GM19035 (cell line): ENCODE measurements at regions not wholly inside any gene's neighbourhood (a gene's known extent, or its start where the extent isn't known, plus 50 kb on each side); places are given as distances from the start of the nearest gene placed in this dataset.
A peak's percentile ranks its signal among the peaks of the same experiment; 100 is the strongest.
"Not testable (repeated sequence)": the region's sequence is repeated elsewhere in the genome, so short reads cannot be mapped to it uniquely, and the experiment has no call there.

ENCODE experiments used
- ATAC-seq: cut with Tn5 transposase; IDR thresholded peaks from one replicate; pipeline ENCODE4 v1.9.1; 2021; ENCODE audit not compliant: unreplicated experiment

DNA sequence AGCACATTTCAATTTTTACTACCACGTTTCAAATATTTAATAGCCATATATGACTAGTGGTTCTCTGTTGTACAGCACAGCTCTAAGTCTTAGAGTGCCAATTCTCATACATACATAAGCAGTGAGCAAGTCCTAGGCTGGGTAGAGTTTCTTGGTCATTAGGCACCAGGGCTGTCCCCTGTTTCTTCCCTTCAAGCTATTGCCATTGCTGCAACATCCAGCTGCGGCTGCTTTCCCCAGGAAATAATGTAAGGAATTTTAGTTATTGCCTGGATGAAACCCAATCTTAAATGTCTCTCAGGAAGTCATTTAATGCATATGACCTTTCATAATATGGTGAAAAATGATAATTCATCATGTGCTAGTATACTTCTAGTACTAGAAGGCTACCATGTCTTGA, 74.1 kb upstream of the PPP3CA start:
- ATAC-seq: no peak

DNA sequence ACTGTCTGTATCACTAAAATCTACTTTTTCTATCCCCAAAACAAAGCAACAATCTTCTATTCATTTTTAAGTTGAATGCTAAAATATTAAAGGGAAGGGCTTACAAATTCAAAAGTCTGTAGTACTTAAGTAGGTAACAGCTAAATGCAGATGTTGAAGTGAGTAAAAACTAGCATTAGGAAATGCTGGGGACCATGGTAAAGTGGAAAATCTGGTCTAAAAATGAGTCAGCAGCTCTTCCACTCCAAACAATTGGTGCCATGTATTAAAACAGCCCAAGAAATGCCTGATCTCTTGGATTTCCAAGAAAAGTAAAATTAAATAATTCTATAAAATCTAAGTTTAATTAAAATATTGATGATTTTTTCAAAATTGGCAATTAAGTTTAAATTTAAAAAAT, 73.3 kb upstream of the PPP3CA start:
- ATAC-seq: no peak

DNA sequence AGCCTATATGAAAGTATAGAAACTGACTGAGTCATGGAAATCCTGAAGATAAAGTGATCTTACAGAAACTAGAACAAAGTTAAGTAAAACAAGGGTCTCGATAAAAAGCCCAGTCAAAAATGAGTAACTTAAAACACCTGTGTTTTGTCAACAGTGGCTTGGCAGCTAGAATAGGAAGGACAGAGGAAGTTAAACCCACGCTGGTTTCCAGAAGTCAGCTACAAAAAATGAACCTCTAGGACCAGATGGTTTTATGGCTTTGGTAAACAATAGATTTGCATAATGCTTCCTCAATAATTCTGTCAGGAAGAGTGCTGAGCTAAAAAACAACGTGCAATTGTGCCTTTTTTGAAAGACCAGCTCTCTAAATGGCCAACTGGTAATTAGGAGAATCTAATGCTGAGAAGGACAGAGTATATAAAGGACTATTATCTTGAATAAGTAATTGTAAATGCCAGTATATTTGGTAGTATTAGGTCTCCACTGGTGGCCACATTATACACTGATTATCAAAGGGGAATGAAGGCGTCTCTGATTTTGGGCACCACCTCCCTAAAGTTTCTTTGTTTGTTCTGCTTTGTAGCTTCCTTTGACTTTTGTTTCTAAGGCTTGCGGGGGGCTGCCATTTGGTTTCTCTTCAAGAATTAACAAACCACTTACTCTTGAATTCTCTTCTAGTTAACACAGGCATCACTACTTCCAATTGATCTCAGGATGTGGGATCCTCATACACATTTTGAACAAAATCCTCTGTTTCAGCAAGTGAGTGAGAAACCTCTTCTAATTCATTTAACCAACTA, 72.2 kb upstream of the PPP3CA start:
- ATAC-seq: peak; percentile 69

DNA sequence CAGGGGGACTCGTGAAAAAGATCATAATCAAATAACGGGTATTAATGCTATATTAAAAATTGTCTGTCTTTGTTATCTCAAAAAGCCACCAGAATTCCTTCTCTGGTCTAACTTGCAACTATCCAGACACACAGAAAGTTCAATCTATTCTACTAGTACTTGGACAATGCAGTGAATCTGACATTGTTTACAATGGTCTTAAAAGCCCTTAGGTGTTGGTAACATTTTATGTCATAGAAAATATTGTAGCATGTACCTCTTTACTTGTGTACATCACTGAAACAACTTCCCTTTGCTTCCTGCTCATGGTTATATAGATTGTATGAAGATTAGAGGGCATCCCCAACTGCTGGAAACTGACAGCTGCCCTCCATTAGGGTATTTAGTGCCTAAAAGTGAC, 71.1 kb upstream of the PPP3CA start:
- ATAC-seq: peak; percentile 5

DNA sequence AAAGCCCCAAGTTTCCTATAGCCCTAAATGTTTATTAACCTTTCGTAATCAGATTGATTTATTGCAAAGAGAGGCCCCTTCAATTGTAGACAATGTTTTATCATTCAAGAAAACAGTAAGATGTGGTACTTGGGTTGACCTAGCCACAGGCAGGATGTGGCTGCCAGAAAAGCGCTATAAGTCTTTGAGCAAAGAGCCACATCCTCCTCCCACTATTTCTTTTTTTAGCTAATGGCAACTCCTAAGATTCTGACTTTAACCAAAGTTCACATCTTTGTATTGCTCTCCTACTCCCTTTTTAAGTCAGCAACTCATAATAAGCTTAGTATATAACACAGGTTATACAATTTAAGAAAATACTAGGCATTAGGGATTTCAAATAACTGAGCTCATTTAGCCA, 70.7 kb upstream of the PPP3CA start:
- ATAC-seq: peak; percentile 71

DNA sequence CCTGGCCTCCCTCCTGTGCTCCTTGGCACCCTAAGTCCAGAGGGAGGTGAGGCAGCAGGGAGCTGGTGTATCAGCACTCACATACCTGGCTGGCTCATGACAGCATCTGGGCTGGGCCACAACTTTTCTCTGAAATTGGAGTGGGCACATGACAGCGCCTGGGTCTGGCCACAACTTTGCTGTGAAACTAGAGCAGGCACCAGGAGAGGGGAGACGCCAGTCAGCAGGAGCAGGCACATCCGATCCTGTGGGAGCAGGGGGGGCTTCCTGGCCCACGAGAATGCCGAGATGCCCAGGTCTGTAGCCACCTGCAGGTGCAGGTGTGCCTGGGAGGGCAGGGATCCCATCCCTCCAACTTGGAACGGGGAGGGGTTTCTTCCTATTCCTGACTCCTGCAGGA, 69.7 kb upstream of the PPP3CA start:
- ATAC-seq: no peak

DNA sequence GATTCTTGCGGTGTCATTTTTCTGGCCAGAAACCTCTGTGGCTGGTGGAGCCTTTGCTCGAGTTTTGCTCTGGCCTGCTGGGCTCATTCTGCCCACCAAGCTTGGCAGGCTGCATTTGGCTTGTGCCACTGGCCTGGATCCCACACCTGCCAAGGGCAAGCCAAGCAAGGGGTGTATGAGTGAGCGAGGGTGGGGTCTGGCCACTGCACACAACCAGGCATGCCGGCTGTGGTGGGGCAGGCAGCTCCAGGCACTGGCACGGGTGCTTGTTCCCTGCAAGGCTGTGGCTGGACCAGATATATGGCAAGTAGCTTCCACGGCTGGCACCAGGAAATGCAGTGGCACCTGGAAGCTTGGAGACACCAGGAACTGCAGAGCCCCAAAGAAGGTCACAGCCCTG, 68.6 kb upstream of the PPP3CA start:
- no peak for ATAC-seq

DNA sequence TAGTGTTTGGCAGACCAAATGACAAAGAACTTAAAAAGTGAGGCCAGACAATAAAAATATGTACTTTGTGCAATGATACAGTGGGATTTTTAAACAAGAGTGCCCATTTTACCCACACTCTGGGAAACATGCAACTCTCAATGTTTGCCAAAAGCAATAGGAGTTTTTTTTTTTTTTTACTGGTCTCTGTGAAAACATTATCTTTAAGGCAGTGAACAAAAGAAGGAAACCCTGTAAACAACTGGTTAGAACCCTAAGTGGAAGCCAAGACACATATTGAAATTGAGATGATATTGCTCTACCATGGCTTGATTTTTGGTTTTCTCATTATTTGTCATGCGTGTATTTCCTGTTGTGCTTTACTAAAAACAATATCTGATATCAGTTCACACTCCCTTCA, 67.2 kb upstream of the PPP3CA start:
- ATAC-seq: no peak

DNA sequence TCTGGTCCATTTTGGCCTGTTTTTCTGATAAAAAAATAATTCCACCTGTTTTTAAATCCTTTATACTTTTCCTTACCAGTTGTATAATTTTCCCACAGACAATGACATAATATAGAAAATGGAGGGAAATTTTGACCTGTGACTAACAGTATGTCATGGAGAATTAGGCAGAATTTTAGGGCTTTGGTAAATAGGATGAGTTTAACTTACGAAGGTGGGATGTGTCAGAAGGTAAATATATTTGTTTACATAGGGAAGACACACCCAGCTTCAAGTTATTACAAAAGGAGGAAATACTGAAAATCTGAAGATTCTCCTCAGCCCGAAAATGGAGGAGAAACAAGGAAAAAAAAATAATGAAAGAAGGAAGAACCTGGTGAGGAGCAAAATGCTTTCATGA, 64.6 kb upstream of the PPP3CA start:
- no peak for ATAC-seq

DNA sequence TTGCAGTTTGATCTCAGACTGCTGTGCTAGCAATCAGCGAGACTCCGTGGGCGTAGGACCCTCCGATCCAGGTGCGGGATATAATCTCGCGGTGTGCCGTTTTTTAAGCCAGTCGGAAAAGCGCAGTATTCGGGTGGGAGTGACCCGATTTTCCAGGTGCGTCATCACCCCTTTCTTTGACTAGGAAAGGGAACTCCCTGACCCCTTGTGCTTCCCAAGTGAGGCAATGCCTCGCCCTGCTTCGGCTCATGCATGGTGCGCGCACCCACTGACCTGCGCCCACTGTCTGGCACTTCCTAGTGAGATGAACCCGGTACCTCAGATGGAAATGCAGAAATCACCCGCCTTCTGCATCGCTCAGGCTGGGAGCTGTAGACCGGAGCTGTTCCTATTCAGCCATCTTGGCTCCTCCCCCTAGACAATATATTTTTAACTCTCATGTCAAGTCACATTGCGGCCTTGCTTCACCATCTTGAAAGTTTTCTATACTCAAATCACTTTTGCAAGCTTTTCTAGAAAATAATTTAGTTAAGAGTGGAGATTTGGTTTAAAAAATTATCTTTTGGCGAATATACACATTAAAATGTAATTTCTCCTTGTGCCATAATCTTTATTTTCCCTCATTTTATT, 64.1 kb upstream of the PPP3CA start:
- not testable (repeated sequence) for ATAC-seq

DNA sequence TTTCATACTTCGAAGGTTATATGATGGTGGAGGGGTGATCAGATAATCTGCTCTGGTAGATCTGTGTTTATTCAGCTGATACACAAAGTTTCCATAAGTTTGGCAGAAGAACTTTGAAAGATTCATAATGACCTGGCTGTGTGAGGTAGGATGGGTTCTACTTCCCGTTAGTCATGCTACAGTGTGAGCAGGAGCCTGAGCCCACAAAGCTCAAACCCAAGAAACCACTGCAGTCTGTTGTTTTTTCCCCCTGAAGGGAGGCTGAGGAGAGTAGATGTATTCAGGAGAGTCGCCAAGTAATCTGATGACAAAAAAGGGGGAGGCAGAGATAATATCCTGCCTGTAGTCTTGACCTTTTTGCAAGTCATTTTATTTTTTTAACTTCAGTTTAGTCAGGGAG, 52.8 kb upstream of the PPP3CA start:
- ATAC-seq: no peak

DNA sequence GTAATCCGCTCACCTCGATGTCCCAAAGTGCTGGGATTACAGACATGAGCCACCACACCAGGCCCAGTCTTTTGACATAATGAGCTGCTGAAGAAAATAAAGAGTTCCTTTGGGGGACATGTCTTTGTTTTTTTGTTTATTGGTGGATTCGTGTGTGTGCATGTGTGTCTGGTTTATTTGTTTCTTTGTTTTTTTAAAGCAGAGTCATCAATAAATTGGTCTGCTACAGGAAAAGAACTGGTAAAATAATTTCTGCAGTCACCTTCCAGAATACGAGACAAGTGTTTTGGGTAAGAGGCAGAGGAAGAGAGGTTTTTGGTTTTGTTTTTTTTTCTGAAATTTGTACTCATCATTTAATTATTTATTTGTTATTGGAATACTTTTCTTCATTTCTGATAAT, 51.5 kb upstream of the PPP3CA start:
- no peak for ATAC-seq
